ENCODE measurements at regions not wholly inside any gene's neighbourhood (a gene's known extent, or its start where the extent isn't known, plus 50 kb on each side); places are given as distances from the start of the nearest gene placed in this dataset.

DNA sequence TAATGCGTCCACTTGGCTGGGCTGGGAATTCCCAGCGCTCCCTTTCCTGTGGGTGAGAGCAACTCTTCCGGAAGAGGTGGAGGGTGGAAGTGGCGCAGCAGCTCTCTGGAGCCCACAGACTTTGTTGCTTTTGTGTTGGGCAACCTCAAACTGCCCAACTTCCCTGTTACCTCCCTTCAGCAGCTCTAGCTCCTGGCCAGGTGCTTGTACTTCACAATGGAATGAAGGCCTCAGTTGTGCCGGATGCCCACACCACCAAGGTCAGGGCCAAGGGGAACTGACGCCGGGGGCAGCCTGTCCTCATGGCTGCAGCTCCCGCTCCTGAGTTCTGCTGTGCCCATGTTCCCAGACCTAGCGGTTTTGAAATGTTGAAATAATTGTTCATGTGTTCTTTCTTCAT, 322.9 kb downstream of the GALR1 start:
- no peak for DNase-seq (ENCODE audit: low spot score)
- H3K4me3 ChIP-seq (ENCODE audit: low read depth, low read length, poor library complexity, severe bottlenecking): no peak overlapping the region
- H3K27me3 ChIP-seq (replicated peaks; ENCODE audit: insufficient read depth, low read depth, low read length, poor library complexity): no peaks in the 10 kb centered on the region
- intact Hi-C loops (cut with micrococcal nuclease; ENCODE audit: unreplicated experiment): no loop called here
- TF ChIP-seq, protein P1, sequence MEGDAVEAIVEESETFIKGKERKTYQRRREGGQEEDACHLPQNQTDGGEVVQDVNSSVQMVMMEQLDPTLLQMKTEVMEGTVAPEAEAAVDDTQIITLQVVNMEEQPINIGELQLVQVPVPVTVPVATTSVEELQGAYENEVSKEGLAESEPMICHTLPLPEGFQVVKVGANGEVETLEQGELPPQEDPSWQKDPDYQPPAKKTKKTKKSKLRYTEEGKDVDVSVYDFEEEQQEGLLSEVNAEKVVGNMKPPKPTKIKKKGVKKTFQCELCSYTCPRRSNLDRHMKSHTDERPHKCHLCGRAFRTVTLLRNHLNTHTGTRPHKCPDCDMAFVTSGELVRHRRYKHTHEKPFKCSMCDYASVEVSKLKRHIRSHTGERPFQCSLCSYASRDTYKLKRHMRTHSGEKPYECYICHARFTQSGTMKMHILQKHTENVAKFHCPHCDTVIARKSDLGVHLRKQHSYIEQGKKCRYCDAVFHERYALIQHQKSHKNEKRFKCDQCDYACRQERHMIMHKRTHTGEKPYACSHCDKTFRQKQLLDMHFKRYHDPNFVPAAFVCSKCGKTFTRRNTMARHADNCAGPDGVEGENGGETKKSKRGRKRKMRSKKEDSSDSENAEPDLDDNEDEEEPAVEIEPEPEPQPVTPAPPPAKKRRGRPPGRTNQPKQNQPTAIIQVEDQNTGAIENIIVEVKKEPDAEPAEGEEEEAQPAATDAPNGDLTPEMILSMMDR (conservative IDR thresholded peaks at IDR 0.05; ENCODE audit: low read depth, low read length): no peak
- TF ChIP-seq EZH2 (IDR thresholded peaks at IDR 0.05; ENCODE audit: borderline replicate concordance, low read depth, low read length, poor library complexity, severe bottlenecking): no peak
- ChIA-PET POLR2A (ENCODE audit: low non-redundant PET) (no interaction called here), CTCF (no interaction called here)
- no peak overlapping the region for H3K27ac ChIP-seq (ENCODE audit: low read depth, low read length, poor library complexity, severe bottlenecking)
- H3K36me3 ChIP-seq (ENCODE audit: insufficient read depth, low read length, poor library complexity, severe bottlenecking): no peaks in the 10 kb centered on the region
- H3K4me1 ChIP-seq (ENCODE audit: insufficient read depth, low read length, poor library complexity, severe bottlenecking): no peaks in the 10 kb centered on the region
- BruUV-seq (replicated peaks): no TSS peak
- H3K9me3 ChIP-seq (ENCODE audit: low read depth, low read length, poor library complexity, severe bottlenecking): peaks cover 40% of the 10 kb centered on the region

DNA sequence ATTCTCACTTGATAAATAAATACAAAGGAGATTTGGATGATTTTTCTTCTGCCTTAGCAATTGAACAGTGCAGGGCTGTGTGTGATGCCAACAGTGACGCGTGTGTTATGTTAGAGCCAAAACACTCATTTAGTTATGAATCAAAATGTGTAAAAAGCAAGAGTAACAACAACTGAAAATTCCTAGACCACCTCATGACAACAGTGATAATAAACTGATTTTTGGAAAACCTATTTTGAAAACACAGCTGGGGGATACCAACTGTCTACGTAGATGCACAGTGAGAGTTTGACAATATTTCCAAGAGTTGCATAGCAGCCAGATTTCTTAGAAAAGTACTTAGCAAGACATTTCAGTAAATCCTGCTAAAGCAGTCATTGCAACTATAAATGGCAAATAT, 323.9 kb downstream of the GALR1 start:
- TF ChIP-seq, protein P1 (conservative IDR thresholded peaks at IDR 0.05; ENCODE audit: low read depth, low read length): no peak
- TF ChIP-seq EZH2 (IDR thresholded peaks at IDR 0.05; ENCODE audit: borderline replicate concordance, low read depth, low read length, poor library complexity, severe bottlenecking): no peak
- Histone ChIP-seq H3K9me3 (ENCODE audit: low read depth, low read length, poor library complexity, severe bottlenecking) (peaks cover 42% of the 10 kb centered on the region), H3K27ac (ENCODE audit: low read depth, low read length, poor library complexity, severe bottlenecking) (no peak overlapping the region), H3K27me3 (replicated peaks; ENCODE audit: insufficient read depth, low read depth, low read length, poor library complexity) (no peaks in the 10 kb centered on the region), H3K36me3 (ENCODE audit: insufficient read depth, low read length, poor library complexity, severe bottlenecking) (no peaks in the 10 kb centered on the region), H3K4me3 (ENCODE audit: low read depth, low read length, poor library complexity, severe bottlenecking) (no peak overlapping the region), H3K4me1 (ENCODE audit: insufficient read depth, low read length, poor library complexity, severe bottlenecking) (no peaks in the 10 kb centered on the region)
- no peak for DNase-seq (ENCODE audit: low spot score)
- no TSS peak for BruUV-seq (replicated peaks)
- ChIA-PET CTCF (no interaction called here), POLR2A (ENCODE audit: low non-redundant PET) (no interaction called here)
- intact Hi-C loops (cut with micrococcal nuclease; ENCODE audit: unreplicated experiment): no loop called here

DNA sequence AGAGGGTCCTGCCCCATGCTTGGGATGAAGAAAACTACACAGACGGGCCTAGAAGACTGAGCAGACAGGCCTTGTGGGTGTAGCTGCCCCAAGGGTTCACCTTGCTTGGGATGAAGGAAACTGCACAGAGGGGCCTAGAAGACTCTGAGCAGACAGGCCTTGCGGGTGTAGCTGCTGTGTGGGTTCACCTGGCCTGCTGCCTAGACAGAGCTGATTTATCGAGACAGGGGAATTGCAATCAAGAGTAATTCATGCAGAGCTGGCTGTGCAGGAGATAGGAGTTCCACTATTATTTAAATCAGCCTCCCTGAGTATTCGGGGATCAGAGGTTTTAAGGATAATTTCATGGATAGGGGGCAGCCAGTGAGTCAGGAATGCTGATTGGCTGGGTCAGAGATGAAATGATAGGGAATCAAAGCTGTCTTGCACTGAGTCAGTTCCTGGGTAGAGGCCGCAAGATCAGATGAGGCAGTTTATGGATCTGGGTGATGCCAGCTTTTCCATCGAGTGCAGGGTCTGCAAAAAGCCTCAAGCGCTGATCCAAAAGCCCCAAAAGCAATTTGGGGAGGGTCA, 341.4 kb downstream of the GALR1 start:
- intact Hi-C loops (cut with micrococcal nuclease; ENCODE audit: unreplicated experiment): no loop called here
- ChIA-PET POLR2A (ENCODE audit: low non-redundant PET) (no interaction called here), CTCF (no interaction called here)
- Histone ChIP-seq H3K9me3 (ENCODE audit: low read depth, low read length, poor library complexity, severe bottlenecking) (peaks cover 20% of the 10 kb centered on the region), H3K4me3 (ENCODE audit: low read depth, low read length, poor library complexity, severe bottlenecking) (no peak overlapping the region), H3K36me3 (ENCODE audit: insufficient read depth, low read length, poor library complexity, severe bottlenecking) (no peaks in the 10 kb centered on the region), H3K27ac (ENCODE audit: low read depth, low read length, poor library complexity, severe bottlenecking) (no peak overlapping the region), H3K27me3 (replicated peaks; ENCODE audit: insufficient read depth, low read depth, low read length, poor library complexity) (no peaks in the 10 kb centered on the region), H3K4me1 (ENCODE audit: insufficient read depth, low read length, poor library complexity, severe bottlenecking) (no peaks in the 10 kb centered on the region)
- TF ChIP-seq, protein P1 (conservative IDR thresholded peaks at IDR 0.05; ENCODE audit: low read depth, low read length): no peak
- no peak for TF ChIP-seq EZH2 (IDR thresholded peaks at IDR 0.05; ENCODE audit: borderline replicate concordance, low read depth, low read length, poor library complexity, severe bottlenecking)
- no peak for DNase-seq (ENCODE audit: low spot score)
- no TSS peak for BruUV-seq (replicated peaks)
